GM19351 (cell line): ENCODE measurements at regions not wholly inside any gene's neighbourhood (a gene's known extent, or its start where the extent isn't known, plus 50 kb on each side); places are given as distances from the start of the nearest gene placed in this dataset.
"Not testable (repeated sequence)": the region's sequence is repeated elsewhere in the genome, so short reads cannot be mapped to it uniquely, and the experiment has no call there.

Source experiments
- ATAC-seq: cut with Tn5 transposase; IDR thresholded peaks from one replicate; pipeline ENCODE4 v1.9.1; 2021; ENCODE audit warnings: mild to moderate bottlenecking, moderate library complexity; ENCODE audit not compliant: unreplicated experiment

- ATAC-seq = not testable (repeated sequence)
Measured at GRCh38 chr10:87416892-87417291, 59.3 kb downstream of the NUTM2D start.

- ATAC-seq = not testable (repeated sequence)
Measured at GRCh38 chr10:87422641-87423040, 65.1 kb downstream of the NUTM2D start.

- ATAC-seq = not testable (repeated sequence)
Measured at GRCh38 chr10:87424697-87425373, 67.3 kb downstream of the NUTM2D start.

- not testable (repeated sequence) for ATAC-seq
Measured at GRCh38 chr10:87433836-87434235, 70.9 kb upstream of the MINPP1 start.

- not testable (repeated sequence) for ATAC-seq
Measured at GRCh38 chr10:87435295-87435826, 69.3 kb upstream of the MINPP1 start.

- peak; percentile 89 for ATAC-seq
Measured at GRCh38 chr10:87436104-87436503, 68.6 kb upstream of the MINPP1 start.

GRCh38 chr10:87437450-87437849 lies 67.2 kb upstream of the MINPP1 start:
- ATAC-seq = not testable (repeated sequence)
